DMS53 (cell line): ENCODE measurements at regions not wholly inside any gene's neighbourhood (a gene's known extent, or its start where the extent isn't known, plus 50 kb on each side); places are given as distances from the start of the nearest gene placed in this dataset.

Experiments
- DNase-seq: peaks from one replicate; lab custom pipeline; 2025; lab: John Stamatoyannopoulos, UW

GRCh38 chr11:112858289-112859023 lies 102.8 kb upstream of the NCAM1 start:
- DNase-seq: no peak

GRCh38 chr11:112859787-112860186 lies 101.4 kb upstream of the NCAM1 start:
- no peak for DNase-seq

- DNase-seq: no peak
Measured at GRCh38 chr11:112861356-112861755, 99.9 kb upstream of the NCAM1 start.

GRCh38 chr11:112863305-112863704 lies 97.9 kb upstream of the NCAM1 start:
- DNase-seq: no peak

- DNase-seq: no peak
Measured at GRCh38 chr11:112864672-112865071, 96.5 kb upstream of the NCAM1 start.

- DNase-seq: no peak
Measured at GRCh38 chr11:112871909-112872500, 89.2 kb upstream of the NCAM1 start.

- no peak for DNase-seq
Measured at GRCh38 chr11:112874980-112875379, 86.2 kb upstream of the NCAM1 start.

GRCh38 chr11:112877581-112877980 lies 83.6 kb upstream of the NCAM1 start:
- no peak for DNase-seq

- DNase-seq: no peak
Measured at GRCh38 chr11:112878033-112878601, 83.1 kb upstream of the NCAM1 start.

GRCh38 chr11:112880495-112880894 lies 80.7 kb upstream of the NCAM1 start:
- DNase-seq: no peak

GRCh38 chr11:112881461-112881860 lies 79.8 kb upstream of the NCAM1 start:
- peak; percentile 95 for DNase-seq

GRCh38 chr11:112882494-112883381 lies 78.5 kb upstream of the NCAM1 start:
- no peak for DNase-seq

- peak; percentile 37 for DNase-seq
Measured at GRCh38 chr11:112884012-112884767, 77.0 kb upstream of the NCAM1 start.

GRCh38 chr11:112885744-112886433 lies 75.3 kb upstream of the NCAM1 start:
- DNase-seq: peak; percentile 55

- DNase-seq: peak; percentile 18
Measured at GRCh38 chr11:112886434-112887370, 74.5 kb upstream of the NCAM1 start.

- DNase-seq: no peak
Measured at GRCh38 chr11:112889446-112889845, 71.8 kb upstream of the NCAM1 start.

- DNase-seq: no peak
Measured at GRCh38 chr11:112899235-112900006, 61.8 kb upstream of the NCAM1 start.

GRCh38 chr11:112901924-112902323 lies 59.3 kb upstream of the NCAM1 start:
- no peak for DNase-seq

- no peak for DNase-seq
Measured at GRCh38 chr11:112902361-112903011, 58.7 kb upstream of the NCAM1 start.
